ENCODE measurements at regions not wholly inside any gene's neighbourhood (a gene's known extent, or its start where the extent isn't known, plus 50 kb on each side); places are given as distances from the start of the nearest gene placed in this dataset.

DNA sequence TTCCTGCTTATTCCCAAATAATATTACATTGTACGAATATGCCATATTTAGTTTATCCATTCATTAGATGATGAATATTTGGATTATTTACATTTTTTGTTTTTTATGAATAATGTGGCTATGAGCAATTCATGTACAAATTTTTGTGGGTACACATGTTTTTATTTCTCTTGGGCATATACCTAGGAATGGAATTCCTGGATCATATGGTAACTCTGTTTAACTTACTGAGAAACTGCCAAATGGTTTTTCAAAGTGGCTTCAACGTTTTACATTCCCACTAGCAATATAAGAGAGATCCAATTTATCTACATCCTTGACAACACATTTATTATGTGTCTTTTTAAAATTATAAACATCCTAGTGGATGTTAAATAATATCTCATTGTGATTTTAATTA lies 362.0 kb upstream of the TMCO5A start:
- no peaks in the 10 kb centered on the region for H3K4me1 Mint-ChIP-seq (ENCODE audit: insufficient read depth, unreplicated experiment)
- no peaks in the 10 kb centered on the region for H3K27me3 Mint-ChIP-seq (ENCODE audit: insufficient read depth, unreplicated experiment)
- no TSS peak for BruUV-seq (replicated peaks)
- DNase-seq (ENCODE audit: unreplicated experiment), result no peak
- no peaks in the 10 kb centered on the region for H3K36me3 Mint-ChIP-seq (ENCODE audit: insufficient read depth, unreplicated experiment)
- H3K9me3 Mint-ChIP-seq (ENCODE audit: unreplicated experiment), result peaks cover 6% of the 10 kb centered on the region
- H3K27ac Mint-ChIP-seq (ENCODE audit: low read depth, unreplicated experiment), result no peak overlapping the region
- intact Hi-C loops (cut with micrococcal nuclease), result no loop called here
- no peak overlapping the region for H3K4me3 Mint-ChIP-seq (ENCODE audit: unreplicated experiment)
- CTCF ChIA-PET, result no interaction called here
- TF ChIP-seq, protein P1, sequence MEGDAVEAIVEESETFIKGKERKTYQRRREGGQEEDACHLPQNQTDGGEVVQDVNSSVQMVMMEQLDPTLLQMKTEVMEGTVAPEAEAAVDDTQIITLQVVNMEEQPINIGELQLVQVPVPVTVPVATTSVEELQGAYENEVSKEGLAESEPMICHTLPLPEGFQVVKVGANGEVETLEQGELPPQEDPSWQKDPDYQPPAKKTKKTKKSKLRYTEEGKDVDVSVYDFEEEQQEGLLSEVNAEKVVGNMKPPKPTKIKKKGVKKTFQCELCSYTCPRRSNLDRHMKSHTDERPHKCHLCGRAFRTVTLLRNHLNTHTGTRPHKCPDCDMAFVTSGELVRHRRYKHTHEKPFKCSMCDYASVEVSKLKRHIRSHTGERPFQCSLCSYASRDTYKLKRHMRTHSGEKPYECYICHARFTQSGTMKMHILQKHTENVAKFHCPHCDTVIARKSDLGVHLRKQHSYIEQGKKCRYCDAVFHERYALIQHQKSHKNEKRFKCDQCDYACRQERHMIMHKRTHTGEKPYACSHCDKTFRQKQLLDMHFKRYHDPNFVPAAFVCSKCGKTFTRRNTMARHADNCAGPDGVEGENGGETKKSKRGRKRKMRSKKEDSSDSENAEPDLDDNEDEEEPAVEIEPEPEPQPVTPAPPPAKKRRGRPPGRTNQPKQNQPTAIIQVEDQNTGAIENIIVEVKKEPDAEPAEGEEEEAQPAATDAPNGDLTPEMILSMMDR (IDR thresholded peaks at IDR 0.05; ENCODE audit: unreplicated experiment), result no peak
- POLR2A ChIA-PET, result no interaction called here

DNA sequence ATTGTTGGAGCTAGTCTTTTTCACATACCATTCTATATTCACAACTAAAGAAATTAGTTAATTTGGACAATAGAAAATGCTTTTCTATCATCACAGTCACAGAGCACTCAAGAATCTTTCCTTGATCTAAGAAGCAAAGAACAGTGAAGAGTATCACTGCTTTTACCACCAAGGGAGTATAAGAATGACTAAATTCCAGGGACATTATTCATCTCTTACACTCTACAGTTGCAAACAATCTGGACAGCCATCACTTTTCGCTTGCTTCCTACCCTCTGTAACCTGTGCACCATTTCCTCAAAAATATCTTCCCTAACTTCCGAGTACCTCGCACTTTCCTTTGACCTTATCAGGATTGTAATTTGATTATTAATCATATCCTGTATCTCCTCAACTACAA lies 359.5 kb upstream of the TMCO5A start:
- Mint-ChIP-seq H3K4me3 (ENCODE audit: unreplicated experiment) (no peak overlapping the region), H3K9me3 (ENCODE audit: unreplicated experiment) (peaks cover 6% of the 10 kb centered on the region), H3K36me3 (ENCODE audit: insufficient read depth, unreplicated experiment) (no peaks in the 10 kb centered on the region), H3K27me3 (ENCODE audit: insufficient read depth, unreplicated experiment) (no peaks in the 10 kb centered on the region), H3K4me1 (ENCODE audit: insufficient read depth, unreplicated experiment) (no peaks in the 10 kb centered on the region), H3K27ac (ENCODE audit: low read depth, unreplicated experiment) (no peak overlapping the region)
- ChIA-PET CTCF (interaction anchor here (0.6 kb wide), 1 partner anchor 347 kb away, joined by 3 read pairs; no protein-coding TSS in a partner anchor), POLR2A (no interaction called here)
- no peak for DNase-seq (ENCODE audit: unreplicated experiment)
- no TSS peak for BruUV-seq (replicated peaks)
- intact Hi-C loops (cut with micrococcal nuclease), result no loop called here
- TF ChIP-seq, protein P1 (IDR thresholded peaks at IDR 0.05; ENCODE audit: unreplicated experiment), result no peak

GRCh38 chr15:37576952-37577351 lies 357.5 kb upstream of the TMCO5A start:
- DNase-seq (ENCODE audit: unreplicated experiment), result no peak
- no peaks in the 10 kb centered on the region for H3K4me1 Mint-ChIP-seq (ENCODE audit: insufficient read depth, unreplicated experiment)
- H3K36me3 Mint-ChIP-seq (ENCODE audit: insufficient read depth, unreplicated experiment), result no peaks in the 10 kb centered on the region
- TF ChIP-seq, protein P1 (IDR thresholded peaks at IDR 0.05; ENCODE audit: unreplicated experiment), result no peak
- peaks cover 5% of the 10 kb centered on the region for H3K9me3 Mint-ChIP-seq (ENCODE audit: unreplicated experiment)
- no peak overlapping the region for H3K4me3 Mint-ChIP-seq (ENCODE audit: unreplicated experiment)
- BruUV-seq (replicated peaks), result no TSS peak
- H3K27me3 Mint-ChIP-seq (ENCODE audit: insufficient read depth, unreplicated experiment), result no peaks in the 10 kb centered on the region
- CTCF ChIA-PET, result no interaction called here
- intact Hi-C loops (cut with micrococcal nuclease), result no loop called here
- POLR2A ChIA-PET, result no interaction called here
- no peak overlapping the region for H3K27ac Mint-ChIP-seq (ENCODE audit: low read depth, unreplicated experiment)

- POLR2A ChIA-PET, result no interaction called here
Observed at GRCh38 chr15:37581866-37582532, 352.4 kb upstream of the TMCO5A start.

More at GRCh38 chr15:37581866-37582532, 352.4 kb upstream of the TMCO5A start:
- H3K27ac Mint-ChIP-seq (ENCODE audit: low read depth, unreplicated experiment), result no peak overlapping the region
- CTCF ChIA-PET, result interaction anchor here (0.8 kb wide), 1 partner anchor 163 kb away, joined by 3 read pairs; no protein-coding TSS in a partner anchor
- H3K36me3 Mint-ChIP-seq (ENCODE audit: insufficient read depth, unreplicated experiment), result no peaks in the 10 kb centered on the region
- H3K9me3 Mint-ChIP-seq (ENCODE audit: unreplicated experiment), result peaks cover 20% of the 10 kb centered on the region
- no peak for DNase-seq (ENCODE audit: unreplicated experiment)
- H3K4me3 Mint-ChIP-seq (ENCODE audit: unreplicated experiment), result no peak overlapping the region
- H3K4me1 Mint-ChIP-seq (ENCODE audit: insufficient read depth, unreplicated experiment), result no peaks in the 10 kb centered on the region
- TF ChIP-seq, protein P1 (IDR thresholded peaks at IDR 0.05; ENCODE audit: unreplicated experiment), result no peak
- no TSS peak for BruUV-seq (replicated peaks)
- intact Hi-C loops (cut with micrococcal nuclease), result no loop called here
- H3K27me3 Mint-ChIP-seq (ENCODE audit: insufficient read depth, unreplicated experiment), result no peaks in the 10 kb centered on the region
